ENCODE measurements at regions not wholly inside any gene's neighbourhood (a gene's known extent, or its start where the extent isn't known, plus 50 kb on each side); places are given as distances from the start of the nearest gene placed in this dataset.

GRCh38 chr2:188881434-188881833, 92.7 kb upstream of the COL3A1 start:
- no peaks in the 10 kb centered on the region for H3K4me1 ChIP-seq (ENCODE audit: control extremely low read depth in 1 of 4, control insufficient read depth in 4 of 4, insufficient read depth in 4 of 4, low read length in 3 of 4)
- H3K9me3 ChIP-seq (ENCODE audit: control extremely low read depth in 1 of 5, control insufficient read depth in 4 of 5, insufficient read depth in 2 of 5, low read depth in 1 of 5, low read length in 4 of 5) = no peaks in the 10 kb centered on the region
- no peak for DNase-seq
- 90% methylated on average over 1 of the region's 1 CpG for WGBS (ENCODE audit: insufficient coverage)
- CTCF ChIA-PET = no interaction called here
- no peak overlapping the region for H3K4me3 ChIP-seq (ENCODE audit: control insufficient read depth in 1 of 7, extremely low read depth in 1 of 7, insufficient read depth in 4 of 7, low read depth in 2 of 7, low read length in 6 of 7)
- H3K27ac ChIP-seq (ENCODE audit: insufficient read depth in 1 of 2, low read depth in 1 of 2, low read length in 2 of 2, poor library complexity in 1 of 2, severe bottlenecking in 2 of 2) = no peak overlapping the region
- POLR2A ChIA-PET = no interaction called here
- H3K36me3 ChIP-seq (ENCODE audit: control insufficient read depth in 4 of 4, insufficient read depth in 4 of 4, low read length in 3 of 4) = no peaks in the 10 kb centered on the region
- no peaks in the 10 kb centered on the region for H3K27me3 ChIP-seq (replicated peaks in 2 of 5; ENCODE audit: control insufficient read depth in 4 of 5, insufficient read depth in 5 of 5, low read length in 4 of 5)

- ChIA-PET CTCF (interaction anchor here (1.3 kb wide), 1 partner anchor 9 kb away, joined by 4 read pairs; no protein-coding TSS in a partner anchor), POLR2A (interaction anchor here (0.6 kb wide), 1 partner anchor 390 kb away, joined by 3 read pairs; no protein-coding TSS in a partner anchor)
- Histone ChIP-seq H3K4me3 (ENCODE audit: control insufficient read depth in 1 of 7, extremely low read depth in 1 of 7, insufficient read depth in 4 of 7, low read depth in 2 of 7, low read length in 6 of 7) (no peak overlapping the region), H3K27ac (ENCODE audit: insufficient read depth in 1 of 2, low read depth in 1 of 2, low read length in 2 of 2, poor library complexity in 1 of 2, severe bottlenecking in 2 of 2) (no peak overlapping the region), H3K27me3 (replicated peaks in 2 of 5; ENCODE audit: control insufficient read depth in 4 of 5, insufficient read depth in 5 of 5, low read length in 4 of 5) (no peaks in the 10 kb centered on the region), H3K4me1 (ENCODE audit: control extremely low read depth in 1 of 4, control insufficient read depth in 4 of 4, insufficient read depth in 4 of 4, low read length in 3 of 4) (no peaks in the 10 kb centered on the region), H3K9me3 (ENCODE audit: control extremely low read depth in 1 of 5, control insufficient read depth in 4 of 5, insufficient read depth in 2 of 5, low read depth in 1 of 5, low read length in 4 of 5) (peaks cover 0 to 3% (median 0%) of the 10 kb centered on the region in 5 experiments), H3K36me3 (ENCODE audit: control insufficient read depth in 4 of 4, insufficient read depth in 4 of 4, low read length in 3 of 4) (no peaks in the 10 kb centered on the region)
- no peak for DNase-seq
- WGBS (ENCODE audit: insufficient coverage) = no CpG with 5 or more reads among the region's 1 CpG
Measured at GRCh38 chr2:188884046-188884445, 90.1 kb upstream of the COL3A1 start.

GRCh38 chr2:188884517-188884916, 89.7 kb upstream of the COL3A1 start:
- no peak overlapping the region for H3K4me3 ChIP-seq (ENCODE audit: control insufficient read depth in 1 of 7, extremely low read depth in 1 of 7, insufficient read depth in 4 of 7, low read depth in 2 of 7, low read length in 6 of 7)
- no peak for DNase-seq
- POLR2A ChIA-PET = interaction anchor here (0.6 kb wide), 1 partner anchor 390 kb away, joined by 3 read pairs; no protein-coding TSS in a partner anchor
- no peak overlapping the region for H3K27ac ChIP-seq (ENCODE audit: insufficient read depth in 1 of 2, low read depth in 1 of 2, low read length in 2 of 2, poor library complexity in 1 of 2, severe bottlenecking in 2 of 2)
- H3K9me3 ChIP-seq (ENCODE audit: control extremely low read depth in 1 of 5, control insufficient read depth in 4 of 5, insufficient read depth in 2 of 5, low read depth in 1 of 5, low read length in 4 of 5) = peaks cover 0 to 3% (median 0%) of the 10 kb centered on the region in 5 experiments
- CTCF ChIA-PET = interaction anchor here (1.3 kb wide), 1 partner anchor 9 kb away, joined by 4 read pairs; no protein-coding TSS in a partner anchor
- H3K27me3 ChIP-seq (replicated peaks in 2 of 5; ENCODE audit: control insufficient read depth in 4 of 5, insufficient read depth in 5 of 5, low read length in 4 of 5) = no peaks in the 10 kb centered on the region
- WGBS (ENCODE audit: insufficient coverage) = no CpG with 5 or more reads among the region's 3 CpGs
- no peaks in the 10 kb centered on the region for H3K4me1 ChIP-seq (ENCODE audit: control extremely low read depth in 1 of 4, control insufficient read depth in 4 of 4, insufficient read depth in 4 of 4, low read length in 3 of 4)
- no peaks in the 10 kb centered on the region for H3K36me3 ChIP-seq (ENCODE audit: control insufficient read depth in 4 of 4, insufficient read depth in 4 of 4, low read length in 3 of 4)

- no peak overlapping the region for H3K27ac ChIP-seq (ENCODE audit: insufficient read depth in 1 of 2, low read depth in 1 of 2, low read length in 2 of 2, poor library complexity in 1 of 2, severe bottlenecking in 2 of 2)
- WGBS (ENCODE audit: insufficient coverage) = 100% methylated on average over 1 of the region's 2 CpGs
- no peaks in the 10 kb centered on the region for H3K36me3 ChIP-seq (ENCODE audit: control insufficient read depth in 4 of 4, insufficient read depth in 4 of 4, low read length in 3 of 4)
- H3K9me3 ChIP-seq (ENCODE audit: control extremely low read depth in 1 of 5, control insufficient read depth in 4 of 5, insufficient read depth in 2 of 5, low read depth in 1 of 5, low read length in 4 of 5) = peaks cover 0 to 3% (median 0%) of the 10 kb centered on the region in 5 experiments
- no peaks in the 10 kb centered on the region for H3K27me3 ChIP-seq (replicated peaks in 2 of 5; ENCODE audit: control insufficient read depth in 4 of 5, insufficient read depth in 5 of 5, low read length in 4 of 5)
- no peak for DNase-seq
- CTCF ChIA-PET = no interaction called here
- H3K4me1 ChIP-seq (ENCODE audit: control extremely low read depth in 1 of 4, control insufficient read depth in 4 of 4, insufficient read depth in 4 of 4, low read length in 3 of 4) = no peaks in the 10 kb centered on the region
- H3K4me3 ChIP-seq (ENCODE audit: control insufficient read depth in 1 of 7, extremely low read depth in 1 of 7, insufficient read depth in 4 of 7, low read depth in 2 of 7, low read length in 6 of 7) = no peak overlapping the region
- POLR2A ChIA-PET = no interaction called here
Measured at GRCh38 chr2:188889187-188889586, 85.0 kb upstream of the COL3A1 start.

- 58% methylated on average over 6 of the region's 13 CpGs for WGBS (ENCODE audit: insufficient coverage)
- no peaks in the 10 kb centered on the region for H3K36me3 ChIP-seq (ENCODE audit: control insufficient read depth in 4 of 4, insufficient read depth in 4 of 4, low read length in 3 of 4)
- no peak for DNase-seq
- peaks cover 0 to 3% (median 0%) of the 10 kb centered on the region in 5 experiments for H3K9me3 ChIP-seq (ENCODE audit: control extremely low read depth in 1 of 5, control insufficient read depth in 4 of 5, insufficient read depth in 2 of 5, low read depth in 1 of 5, low read length in 4 of 5)
- ChIA-PET CTCF (no interaction called here), POLR2A (no interaction called here)
- no peaks in the 10 kb centered on the region for H3K4me1 ChIP-seq (ENCODE audit: control extremely low read depth in 1 of 4, control insufficient read depth in 4 of 4, insufficient read depth in 4 of 4, low read length in 3 of 4)
- H3K27ac ChIP-seq (ENCODE audit: insufficient read depth in 1 of 2, low read depth in 1 of 2, low read length in 2 of 2, poor library complexity in 1 of 2, severe bottlenecking in 2 of 2) = no peak overlapping the region
- no peak overlapping the region for H3K4me3 ChIP-seq (ENCODE audit: control insufficient read depth in 1 of 7, extremely low read depth in 1 of 7, insufficient read depth in 4 of 7, low read depth in 2 of 7, low read length in 6 of 7)
- H3K27me3 ChIP-seq (replicated peaks in 2 of 5; ENCODE audit: control insufficient read depth in 4 of 5, insufficient read depth in 5 of 5, low read length in 4 of 5) = no peaks in the 10 kb centered on the region
Measured at GRCh38 chr2:188890755-188891154, 83.4 kb upstream of the COL3A1 start.

- CTCF ChIA-PET = interaction anchor here (0.8 kb wide), 1 partner anchor 9 kb away, joined by 4 read pairs; no protein-coding TSS in a partner anchor
- H3K27me3 ChIP-seq (replicated peaks in 2 of 5; ENCODE audit: control insufficient read depth in 4 of 5, insufficient read depth in 5 of 5, low read length in 4 of 5) = no peaks in the 10 kb centered on the region
- DNase-seq = no peak
- H3K27ac ChIP-seq (ENCODE audit: insufficient read depth in 1 of 2, low read depth in 1 of 2, low read length in 2 of 2, poor library complexity in 1 of 2, severe bottlenecking in 2 of 2) = no peak overlapping the region
- no peaks in the 10 kb centered on the region for H3K4me1 ChIP-seq (ENCODE audit: control extremely low read depth in 1 of 4, control insufficient read depth in 4 of 4, insufficient read depth in 4 of 4, low read length in 3 of 4)
- H3K4me3 ChIP-seq (ENCODE audit: control insufficient read depth in 1 of 7, extremely low read depth in 1 of 7, insufficient read depth in 4 of 7, low read depth in 2 of 7, low read length in 6 of 7) = no peak overlapping the region
- 88% methylated on average over 1 of the region's 1 CpG for WGBS (ENCODE audit: insufficient coverage)
- POLR2A ChIA-PET = no interaction called here
- peaks cover 0 to 3% (median 0%) of the 10 kb centered on the region in 5 experiments for H3K9me3 ChIP-seq (ENCODE audit: control extremely low read depth in 1 of 5, control insufficient read depth in 4 of 5, insufficient read depth in 2 of 5, low read depth in 1 of 5, low read length in 4 of 5)
- no peaks in the 10 kb centered on the region for H3K36me3 ChIP-seq (ENCODE audit: control insufficient read depth in 4 of 4, insufficient read depth in 4 of 4, low read length in 3 of 4)
Measured at GRCh38 chr2:188892636-188893035, 81.5 kb upstream of the COL3A1 start.

- H3K9me3 ChIP-seq (ENCODE audit: control extremely low read depth in 1 of 5, control insufficient read depth in 4 of 5, insufficient read depth in 2 of 5, low read depth in 1 of 5, low read length in 4 of 5) = peaks cover 0 to 1% (median 0%) of the 10 kb centered on the region in 5 experiments
- no peaks in the 10 kb centered on the region for H3K4me1 ChIP-seq (ENCODE audit: control extremely low read depth in 1 of 4, control insufficient read depth in 4 of 4, insufficient read depth in 4 of 4, low read length in 3 of 4)
- no peak overlapping the region for H3K4me3 ChIP-seq (ENCODE audit: control insufficient read depth in 1 of 7, extremely low read depth in 1 of 7, insufficient read depth in 4 of 7, low read depth in 2 of 7, low read length in 6 of 7)
- H3K27ac ChIP-seq (ENCODE audit: insufficient read depth in 1 of 2, low read depth in 1 of 2, low read length in 2 of 2, poor library complexity in 1 of 2, severe bottlenecking in 2 of 2) = no peak overlapping the region
- CTCF ChIA-PET = no interaction called here
- WGBS (ENCODE audit: insufficient coverage) = 0% methylated on average over 1 of the region's 2 CpGs
- H3K36me3 ChIP-seq (ENCODE audit: control insufficient read depth in 4 of 4, insufficient read depth in 4 of 4, low read length in 3 of 4) = no peaks in the 10 kb centered on the region
- DNase-seq = no peak
- POLR2A ChIA-PET = no interaction called here
- H3K27me3 ChIP-seq (replicated peaks in 2 of 5; ENCODE audit: control insufficient read depth in 4 of 5, insufficient read depth in 5 of 5, low read length in 4 of 5) = no peaks in the 10 kb centered on the region
Measured at GRCh38 chr2:188893972-188894371, 80.2 kb upstream of the COL3A1 start.

Measured in common myeloid progenitor, CD34-positive (primary cell).